ENCODE measurements at regions not wholly inside any gene's neighbourhood (a gene's known extent, or its start where the extent isn't known, plus 50 kb on each side); places are given as distances from the start of the nearest gene placed in this dataset.

- no peak overlapping the region; the same call in 1 of the 2 replicates for H3K27ac ChIP-seq
Measured at GRCh38 chr12:98229540-98229924, 285.9 kb upstream of the TMPO start.

GRCh38 chr12:98232753-98233390 is 282.5 kb upstream of the TMPO start:
- no peak for TF ChIP-seq CTCF (conservative IDR thresholded peaks at IDR 0.05)
- no peak overlapping the region for H3K27ac ChIP-seq

More at GRCh38 chr12:98229540-98229924, 285.9 kb upstream of the TMPO start:
- no peak for TF ChIP-seq CTCF (conservative IDR thresholded peaks at IDR 0.05)

DNA sequence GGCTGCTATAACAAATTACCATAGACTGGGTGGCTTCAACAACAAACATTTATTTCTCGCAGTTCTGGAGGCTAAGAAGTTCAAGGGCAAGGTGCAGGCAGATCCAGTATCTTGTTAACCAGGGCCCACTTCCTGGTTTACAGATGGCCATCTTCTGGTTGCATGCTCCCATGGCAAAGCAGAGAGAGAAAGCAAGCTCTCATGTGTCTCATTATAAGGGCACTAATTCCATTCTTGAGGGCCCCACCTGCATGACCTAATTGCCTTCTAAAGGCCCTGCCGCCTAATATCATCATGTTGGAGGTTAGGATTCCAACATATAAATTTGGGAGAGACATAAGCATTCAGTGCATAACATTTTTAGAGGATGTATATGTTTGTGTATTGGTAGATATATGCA is 280.1 kb upstream of the TMPO start:
- TF ChIP-seq CTCF (conservative IDR thresholded peaks at IDR 0.05) = no peak
- H3K27ac ChIP-seq = no peak overlapping the region

DNA sequence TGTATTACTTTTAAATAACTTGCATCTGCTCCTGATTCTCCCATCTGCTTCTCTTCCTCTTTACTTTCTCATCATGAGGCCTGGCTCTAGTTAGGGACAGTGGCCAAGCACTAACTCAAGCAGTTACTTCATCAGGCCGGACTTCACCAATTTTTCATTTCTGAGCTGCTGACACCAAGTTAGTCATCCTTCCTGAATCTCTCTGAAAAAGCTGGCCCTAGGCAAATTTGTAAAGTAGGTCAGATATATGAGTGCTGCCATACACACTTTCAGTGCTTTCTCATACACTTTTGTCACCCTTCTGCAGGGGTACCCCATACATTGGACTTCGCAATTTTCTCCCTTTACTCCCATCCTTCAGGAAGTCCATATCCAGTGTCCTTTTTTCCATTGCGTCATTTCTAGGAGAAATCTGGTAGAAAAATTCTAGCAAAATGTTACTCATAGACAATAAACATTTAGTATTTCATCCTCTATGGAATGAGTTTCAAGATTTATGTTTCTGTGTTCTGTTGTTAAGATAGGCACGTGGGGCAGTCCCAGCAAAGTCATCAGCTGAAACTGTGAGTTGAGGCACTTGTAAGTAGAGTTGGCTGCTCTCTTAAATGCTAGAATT is 276.8 kb upstream of the TMPO start:
- no peak overlapping the region for H3K27ac ChIP-seq
- TF ChIP-seq CTCF (conservative IDR thresholded peaks at IDR 0.05) = no peak

- no peak for TF ChIP-seq CTCF (conservative IDR thresholded peaks at IDR 0.05)
- H3K27ac ChIP-seq = no peak overlapping the region
Measured at GRCh38 chr12:98243190-98243589, 272.2 kb upstream of the TMPO start.

GRCh38 chr12:98244136-98244535 is 271.3 kb upstream of the TMPO start:
- no peak for TF ChIP-seq CTCF (conservative IDR thresholded peaks at IDR 0.05)
- H3K27ac ChIP-seq = no peak overlapping the region

- H3K27ac ChIP-seq = no peak overlapping the region
- TF ChIP-seq CTCF (conservative IDR thresholded peaks at IDR 0.05) = no peak
Measured at GRCh38 chr12:98253207-98254037, 262.0 kb upstream of the TMPO start.
